Stimulated activated CD4-positive, alpha-beta T cell treated with anti-CD3 and anti-CD28 coated beads, Interleukin-15, amount 100 ng/mL, for 1 hour (primary cell): ENCODE measurements at regions not wholly inside any gene's neighbourhood (a gene's known extent, or its start where the extent isn't known, plus 50 kb on each side); places are given as distances from the start of the nearest gene placed in this dataset.

ENCODE experiments used
- DNase-seq, 2 donors: peaks; one replicate each; pipeline ENCODE4 v3.0.0-alpha.2; 2020; ENCODE audit warnings: low read depth in 1 of 2, low spot score in 1 of 2

GRCh38 chr16:86016201-86016965 is 117.4 kb downstream of the IRF8 start:
- no peak for DNase-seq

DNA sequence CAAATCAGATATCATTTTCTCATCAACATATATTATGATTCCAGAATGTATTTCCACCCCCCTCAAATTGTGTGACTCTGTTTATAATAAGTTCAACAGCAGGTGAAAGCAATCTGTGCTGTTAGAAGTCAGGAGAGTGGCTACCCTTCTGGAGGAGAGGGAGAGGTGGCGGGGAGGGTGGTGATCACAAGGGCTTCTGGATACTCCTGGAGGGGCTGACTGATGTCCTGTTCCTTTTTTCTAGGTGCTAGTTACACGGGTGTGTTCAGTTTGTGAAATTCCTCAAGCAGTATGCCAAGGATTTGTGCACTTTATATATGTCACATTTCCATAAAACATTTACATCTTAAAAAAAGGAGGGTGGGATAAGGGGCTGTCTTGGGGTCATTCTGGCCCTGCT is 119.1 kb downstream of the IRF8 start:
- no peak for DNase-seq

DNA sequence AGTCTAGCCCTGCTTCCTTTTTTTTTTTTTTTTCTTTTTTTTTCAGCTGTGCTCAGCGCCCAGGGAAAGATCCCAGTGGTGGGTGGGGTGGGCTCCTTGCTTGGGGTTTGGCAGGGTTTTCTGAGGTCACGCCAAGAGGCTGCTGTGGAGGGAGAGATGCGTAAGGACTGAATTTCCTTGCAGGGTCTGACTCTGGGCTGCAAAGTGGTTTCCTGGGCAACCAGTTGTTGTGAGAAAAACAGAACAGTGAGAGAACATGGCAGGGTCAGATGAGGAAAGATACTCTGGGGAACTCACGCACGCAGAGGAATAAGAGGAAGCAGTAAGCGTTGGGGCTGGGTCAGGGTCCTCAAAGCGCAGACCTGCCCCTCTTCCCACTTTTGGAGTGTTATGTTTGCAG is 119.5 kb downstream of the IRF8 start:
- no peak for DNase-seq

DNA sequence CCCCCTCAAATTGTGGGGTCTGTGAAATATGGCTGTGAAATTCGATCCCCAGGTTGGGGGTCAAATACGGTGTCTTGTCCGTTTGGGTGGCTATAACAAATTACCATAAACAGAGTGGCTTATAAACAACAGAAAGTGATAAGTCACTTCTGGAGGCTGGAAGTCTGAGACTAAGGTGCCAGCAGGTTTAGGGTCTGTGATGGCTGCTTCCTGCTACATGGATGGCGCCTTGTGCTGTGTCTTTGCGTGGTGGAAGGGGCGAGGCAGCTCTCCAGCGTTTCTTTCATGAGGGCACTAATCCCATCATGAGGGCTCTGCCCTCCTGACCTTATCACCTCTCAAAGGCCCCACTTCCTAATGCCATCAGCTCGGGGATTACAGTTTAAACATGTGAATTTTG is 120.0 kb downstream of the IRF8 start:
- no peak for DNase-seq

DNA sequence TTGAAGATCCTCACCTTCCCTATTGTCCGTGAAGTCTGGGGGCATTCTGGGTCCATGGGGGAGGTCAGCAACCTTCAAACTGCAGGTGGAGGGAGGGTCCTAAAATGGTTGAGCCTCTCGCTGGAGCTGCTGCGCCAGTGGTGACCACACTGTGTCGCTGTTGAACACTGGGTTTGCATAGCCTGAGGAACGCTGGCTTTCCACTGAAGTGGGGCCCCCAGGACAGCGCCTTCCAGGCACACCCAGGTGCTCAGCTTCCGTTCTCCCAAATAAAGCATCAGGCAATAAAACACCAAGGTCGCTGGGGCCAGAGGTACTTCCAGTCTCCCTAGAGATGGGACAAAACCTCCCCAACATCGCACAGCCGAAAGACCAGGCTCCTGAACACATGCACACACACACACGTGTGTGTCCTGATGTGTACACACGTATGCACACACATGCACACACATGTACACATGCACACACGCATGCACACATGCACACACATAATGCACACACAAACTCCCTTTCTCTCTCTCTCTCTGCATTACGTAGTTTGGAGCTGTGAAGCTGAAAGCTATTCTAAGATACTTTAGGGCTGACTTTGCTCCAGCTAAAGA is 120.6 kb downstream of the IRF8 start:
- no peak for DNase-seq

GRCh38 chr16:86020971-86021370 is 122.0 kb downstream of the IRF8 start:
- DNase-seq = no peak

DNA sequence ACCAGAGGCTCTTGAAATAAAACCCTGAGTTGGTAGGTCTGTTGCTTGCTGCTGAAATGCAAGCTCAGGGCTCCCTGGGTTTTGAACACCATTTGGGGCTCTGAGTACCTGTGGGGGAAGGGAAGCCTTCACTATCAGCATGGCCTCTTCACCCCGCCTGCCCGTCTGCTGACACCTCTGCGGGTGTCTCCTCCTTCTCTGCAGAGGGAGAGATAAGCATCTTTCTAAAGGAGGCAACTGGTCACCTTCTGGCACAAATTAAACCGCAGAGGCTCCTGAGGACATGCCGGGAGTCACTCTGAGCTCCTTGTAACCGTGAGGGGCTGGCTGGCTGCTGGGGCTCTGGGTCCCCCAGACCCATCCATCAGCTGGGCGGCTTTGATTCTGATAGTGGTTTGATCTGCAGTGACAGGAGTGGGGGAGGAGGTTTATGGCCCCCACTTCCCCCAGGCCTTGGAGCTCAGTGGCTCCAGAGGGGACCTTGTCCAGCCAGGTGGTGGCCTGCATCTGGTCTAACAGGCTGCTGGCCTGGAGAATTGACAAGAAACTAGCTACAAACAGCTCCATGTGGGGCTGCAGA is 123.5 kb downstream of the IRF8 start:
- DNase-seq = no peak

DNA sequence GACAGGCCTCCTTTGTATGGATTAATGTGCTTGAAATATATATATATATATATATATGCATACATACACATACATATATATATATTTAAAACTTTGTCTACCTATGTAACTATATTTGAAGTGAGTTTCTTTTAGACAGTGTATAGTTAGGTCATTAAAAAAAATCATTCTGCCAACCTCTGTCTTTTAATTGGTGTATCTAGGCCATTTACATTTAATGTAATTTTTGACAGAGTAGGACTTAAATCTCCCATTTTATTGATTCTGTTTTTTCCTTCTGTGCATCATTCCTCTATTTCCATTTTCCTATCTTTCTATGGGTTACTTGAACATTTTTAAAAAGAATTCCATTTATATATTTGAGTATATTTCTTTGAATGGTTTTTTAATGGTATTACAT is 125.2 kb downstream of the IRF8 start:
- no peak for DNase-seq

- no peak for DNase-seq
Measured at GRCh38 chr16:86025706-86026105, 126.7 kb downstream of the IRF8 start.

DNA sequence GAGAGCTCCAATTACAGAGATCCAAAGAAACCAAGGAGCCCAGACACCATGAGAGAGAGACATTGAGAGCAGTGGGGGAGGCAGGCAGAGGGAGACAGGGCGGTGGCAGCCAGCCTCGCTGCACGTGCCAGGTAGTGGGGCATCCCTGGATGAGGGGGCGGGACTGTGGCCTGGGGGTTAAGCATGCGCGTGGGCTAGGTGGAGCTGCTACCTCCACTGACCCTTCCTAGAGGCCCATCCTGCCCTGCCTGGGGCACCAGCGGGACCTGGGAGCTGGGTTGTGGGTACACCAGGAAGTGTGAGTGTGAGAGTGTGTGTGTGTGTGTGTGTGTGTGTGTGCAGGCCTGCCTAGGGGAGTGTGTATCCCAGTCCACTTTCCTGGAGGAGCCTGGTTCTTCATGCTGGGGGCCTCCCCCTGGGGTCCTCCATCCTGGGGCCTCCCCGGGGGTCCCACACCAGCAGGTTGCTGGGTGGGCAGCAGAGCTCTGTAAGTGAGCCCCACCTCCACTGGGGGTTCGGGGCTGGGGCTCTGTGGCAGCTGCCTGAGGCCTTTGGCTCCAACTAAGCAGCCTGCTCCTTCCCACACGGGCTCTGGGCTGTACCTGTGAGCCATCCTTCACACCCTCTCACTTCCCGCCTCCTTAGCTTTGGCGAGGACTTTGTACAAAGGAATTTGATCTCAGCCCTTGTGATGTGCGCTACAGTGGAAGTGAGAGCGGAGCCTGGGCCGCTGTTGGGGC is 127.4 kb downstream of the IRF8 start:
- no peak for DNase-seq

GRCh38 chr16:86026916-86027315 is 128.0 kb downstream of the IRF8 start:
- no peak for DNase-seq

DNA sequence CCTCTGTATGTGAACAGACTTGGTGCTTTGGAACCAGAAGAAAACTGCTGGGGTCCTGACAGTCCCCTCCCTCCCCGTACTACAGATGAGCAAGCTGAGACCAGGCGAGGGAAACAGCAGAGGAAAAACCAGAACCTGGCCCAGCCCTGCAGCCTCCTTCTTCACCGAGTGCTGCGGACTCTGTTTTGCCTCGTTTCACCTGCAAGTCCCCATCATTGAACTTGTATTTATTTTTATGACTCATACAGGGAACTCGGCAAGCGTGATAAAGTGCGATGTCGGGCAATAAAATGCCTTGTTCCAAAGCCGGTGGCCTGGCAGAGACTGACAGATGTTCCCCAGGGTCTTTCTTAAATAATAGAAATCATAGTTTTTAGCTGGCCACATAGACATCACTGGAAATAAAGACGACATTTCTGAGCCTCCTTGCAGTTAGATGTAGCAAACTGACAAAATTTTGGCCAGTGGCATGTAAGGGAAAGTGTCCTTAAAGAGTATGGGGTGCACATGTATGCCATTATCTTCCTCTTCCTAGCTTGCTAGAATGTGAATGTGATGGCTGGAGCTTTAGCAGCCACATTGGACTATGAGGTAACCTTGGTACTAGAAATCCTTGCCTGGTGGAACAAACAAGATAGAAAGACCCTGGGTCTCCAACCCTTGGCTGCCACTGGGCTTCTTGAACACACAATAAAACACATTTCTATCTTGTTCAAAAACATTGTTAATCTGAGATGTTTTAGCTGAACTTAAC is 128.6 kb downstream of the IRF8 start:
- DNase-seq = no peak

DNA sequence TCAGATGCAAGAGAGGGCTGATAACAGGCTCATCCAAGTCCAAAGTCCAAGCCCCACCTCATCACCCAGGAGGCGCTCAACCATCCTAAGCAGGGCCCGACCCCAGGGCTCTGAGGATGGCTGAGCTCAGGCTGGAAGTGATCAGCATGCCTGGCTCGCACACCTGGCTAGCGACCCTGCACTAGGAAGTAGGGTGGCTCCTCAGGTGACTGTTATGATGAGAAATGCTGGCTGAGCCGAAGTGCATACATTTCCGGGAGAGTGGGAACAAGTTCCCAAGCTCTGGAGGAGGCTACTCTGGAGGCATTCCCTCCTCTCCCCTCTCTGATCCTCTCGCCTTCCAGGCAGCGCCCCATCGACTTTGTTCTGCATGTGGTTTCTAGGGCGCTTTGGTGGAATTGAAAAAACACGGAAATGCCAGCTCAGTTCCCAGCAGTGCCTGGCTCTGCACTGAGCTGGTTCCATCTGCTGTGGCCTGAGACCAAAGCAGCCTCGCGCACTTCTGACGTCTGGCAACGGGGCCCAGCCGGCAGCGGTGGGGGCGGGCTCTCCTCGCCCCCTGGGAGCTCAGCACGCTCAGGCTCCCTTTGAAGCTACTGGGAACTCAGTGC is 130.3 kb downstream of the IRF8 start:
- no peak for DNase-seq

DNA sequence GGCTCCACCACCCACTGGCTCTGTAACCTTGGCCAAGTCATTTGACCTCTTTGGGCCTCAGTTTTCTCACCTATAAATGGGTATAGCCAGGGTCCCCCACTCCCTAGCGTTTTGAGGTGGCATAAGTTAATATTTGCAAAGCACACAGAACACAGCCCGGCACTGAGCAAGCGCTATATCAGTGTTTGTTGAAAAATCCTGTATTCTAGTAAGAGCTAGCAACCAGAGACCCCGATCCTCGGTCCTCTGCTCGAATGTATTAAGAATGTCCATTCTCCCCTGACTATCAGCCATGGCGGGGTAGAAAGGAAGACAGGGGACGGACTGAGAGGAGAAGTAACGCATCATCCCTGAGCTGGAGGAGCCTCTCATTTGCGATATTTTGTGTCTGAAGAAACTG is 131.2 kb downstream of the IRF8 start:
- DNase-seq = no peak

- no peak for DNase-seq
Measured at GRCh38 chr16:86031141-86031678, 132.2 kb downstream of the IRF8 start.

- no peak for DNase-seq
Measured at GRCh38 chr16:86033016-86033474, 134.1 kb downstream of the IRF8 start.

DNA sequence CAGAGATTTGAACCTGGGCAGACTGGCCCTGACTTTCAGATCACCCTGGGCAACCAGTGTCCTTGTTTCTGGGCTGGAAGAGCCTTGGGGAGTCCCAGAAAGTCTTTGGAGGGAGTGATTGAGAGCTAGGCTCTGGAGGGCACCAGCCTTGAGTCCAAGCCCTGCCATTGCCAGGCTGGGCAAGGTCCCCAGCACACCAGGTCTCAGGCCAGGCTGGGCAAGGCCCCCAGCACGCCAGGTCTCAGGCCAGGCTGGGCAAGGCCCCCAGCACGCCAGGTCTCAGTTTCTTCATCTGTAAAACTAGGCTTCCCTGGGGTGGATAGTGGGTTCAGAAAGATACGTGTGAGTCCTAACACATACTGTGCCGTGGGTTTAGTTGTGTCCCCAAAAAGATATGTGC is 135.0 kb downstream of the IRF8 start:
- no peak for DNase-seq

DNA sequence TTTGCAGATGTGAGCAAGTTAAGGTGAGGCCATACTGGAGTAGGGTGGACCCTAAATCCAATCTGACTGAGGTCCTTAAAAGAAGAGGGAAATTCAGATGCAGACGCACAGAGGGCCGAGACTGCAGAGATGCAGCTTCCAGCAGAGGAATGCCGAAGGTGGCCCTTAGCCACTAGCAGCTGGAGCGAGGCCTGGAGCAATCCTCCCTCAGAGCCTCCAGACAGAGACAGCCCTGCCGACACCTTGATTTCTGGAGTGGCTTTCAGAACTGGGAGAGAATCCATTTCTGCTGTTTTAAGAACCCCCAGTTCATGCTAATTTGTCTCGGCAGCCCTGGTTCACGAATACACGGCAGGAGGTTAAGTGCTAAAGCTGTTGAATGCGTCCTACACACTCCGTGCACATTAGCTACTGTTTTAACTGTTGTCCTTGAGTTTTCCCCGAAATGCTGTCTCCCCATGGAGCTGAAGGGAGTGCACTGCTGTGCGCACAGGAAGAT is 135.5 kb downstream of the IRF8 start:
- DNase-seq = no peak

DNA sequence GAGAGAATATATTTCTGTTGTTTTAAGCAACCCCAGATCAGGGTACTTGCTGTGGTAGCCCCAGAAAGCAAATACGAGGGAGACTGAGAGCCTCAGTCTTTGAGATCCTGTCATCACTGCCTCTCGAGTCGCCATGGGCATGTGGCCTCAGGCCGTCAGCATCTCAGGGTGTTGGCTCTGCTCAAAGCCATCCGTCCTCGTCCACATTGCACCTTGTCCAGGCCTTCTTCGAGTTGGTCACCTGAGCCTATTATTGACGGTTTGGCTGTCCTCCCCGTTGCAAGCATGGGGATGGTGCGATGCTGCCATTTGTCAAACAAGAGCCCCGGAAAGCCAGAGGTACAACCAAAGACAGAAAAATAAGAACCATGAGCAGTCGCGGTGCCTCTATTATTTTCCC is 136.9 kb downstream of the IRF8 start:
- DNase-seq = no peak
